GM12878 (cell line): ENCODE measurements at regions not wholly inside any gene's neighbourhood (a gene's known extent, or its start where the extent isn't known, plus 50 kb on each side); places are given as distances from the start of the nearest gene placed in this dataset.

ENCODE experiments used
- ATAC-seq: fragments of 200-7000 bp; cut with Tn5 transposase; 3 replicates; pipeline ENCODE4 v1.9.1; 2020; ENCODE audit warnings: mild to moderate bottlenecking, moderate library complexity
- BruUV-seq: library from RNA; stranded (reverse); fragments of 400-500 nt; replicated peaks from 2 replicates; lab custom pipeline; 2021; lab: Mats Ljungman, UMichigan
- CTCF ChIA-PET: fragments of 300-600 bp; sonication (Branson Sonifier 250); formaldehyde crosslinking; extraction: SDS; loops from one replicate; lab custom pipeline; 2021; ENCODE audit warnings: inconsistent platforms; lab: Yijun Ruan, JAX
- POLR2A ChIA-PET: fragments of 350-600 bp; formaldehyde crosslinking; extraction: SDS; loops from one replicate; lab custom pipeline; 2021; ENCODE audit warnings: inconsistent platforms; lab: Charles Lee
- RAD21 ChIA-PET: fragments of 300-600 bp; sonication (Branson Sonifier 250); formaldehyde crosslinking; loops from one replicate; lab custom pipeline; 2023; ENCODE audit warnings: antibody characterized with exemption; ENCODE audit not compliant: unreplicated experiment; lab: Charles Lee
- SMC1A ChIA-PET: fragments of 300-600 bp; sonication (Branson Sonifier 250); formaldehyde crosslinking; loops from one replicate; lab custom pipeline; 2023; ENCODE audit not compliant: unreplicated experiment, uncharacterized antibody; lab: Charles Lee
- DNase-seq: peaks from one replicate; pipeline ENCODE4 v3.0.0-alpha.2; 2011; ENCODE audit warnings: low read depth, low spot score
- FAIRE-seq: peaks from 3 replicates; lab custom pipeline; 2011; peaks lifted over from hg19 to GRCh38; lab: Jason Lieb, UNC
- H2AFZ ChIP-seq: 2 replicates; pipeline ENCODE4 v1.6.0; 2011; ENCODE audit warnings: low read depth, low read length, control low read depth; ENCODE audit not compliant: control insufficient read depth
- H3K27ac ChIP-seq: 2 replicates; pipeline ENCODE4 v1.5.1; 2011; ENCODE audit warnings: control low read depth; ENCODE audit not compliant: control insufficient read depth, insufficient read depth
- H3K27me3 ChIP-seq, 2 experiments: replicated peaks in 1 of 2; 2 replicates each; pipeline versions ENCODE4 v1.6.0 to v1.6.1; 2011; ENCODE audit warnings: low read length in 1 of 2; ENCODE audit not compliant: control insufficient read depth in 2 of 2, insufficient read depth in 2 of 2
- H3K36me3 ChIP-seq, 2 experiments: 2 replicates each; pipeline ENCODE4 v1.5.1; 2011; ENCODE audit warnings: low read length in 1 of 2; ENCODE audit not compliant: control insufficient read depth in 2 of 2, insufficient read depth in 2 of 2
- H3K4me1 ChIP-seq: 2 replicates; pipeline ENCODE4 v1.6.1; 2011; ENCODE audit warnings: mild to moderate bottlenecking, low read length, moderate library complexity, mixed read lengths; ENCODE audit not compliant: control insufficient read depth, insufficient read depth
- H3K4me2 ChIP-seq: 2 replicates; pipeline ENCODE4 v1.6.0; 2011; ENCODE audit warnings: control low read depth; ENCODE audit not compliant: control insufficient read depth, insufficient read depth
- H3K4me3 ChIP-seq: fragments of 200-600 bp; sonication (generic); 2 replicates; pipeline ENCODE4 v1.5.1; 2016
- H3K79me2 ChIP-seq: 2 replicates; pipeline ENCODE4 v1.6.0; 2011; ENCODE audit warnings: low read length; ENCODE audit not compliant: control insufficient read depth, insufficient read depth
- H3K9ac ChIP-seq: 2 replicates; pipeline ENCODE4 v1.8.0; 2011; ENCODE audit warnings: low read length, control low read depth, mixed read lengths; ENCODE audit not compliant: control insufficient read depth, insufficient read depth
- H3K9me3 ChIP-seq: replicated peaks from 3 replicates; pipeline ENCODE4 v1.5.1; 2011; ENCODE audit warnings: mild to moderate bottlenecking, low read length; ENCODE audit not compliant: control insufficient read depth, insufficient read depth
- H4K20me1 ChIP-seq: 2 replicates; pipeline ENCODE4 v1.6.0; 2011; ENCODE audit not compliant: control insufficient read depth, insufficient read depth
- BMI1 ChIP-seq: fragments of 450-650 bp; IDR thresholded peaks from 2 replicates; pipeline ENCODE4 v1.6.1; 2016; ENCODE audit warnings: mild to moderate bottlenecking, moderate library complexity, borderline replicate concordance
- CBFB ChIP-seq: IDR thresholded peaks from 2 replicates; pipeline ENCODE4 v1.6.1; 2016; ENCODE audit warnings: antibody characterized with exemption, low read depth
- CBX5 ChIP-seq: sonication (generic); IDR thresholded peaks from 2 replicates; pipeline ENCODE4 v1.6.1; 2016; ENCODE audit warnings: low read depth, moderate library complexity, mild to moderate bottlenecking, inconsistent platforms
- HSF1 ChIP-seq: fragments of 150-350 bp; IDR thresholded peaks from 2 replicates; pipeline ENCODE4 v1.6.1; 2014; ENCODE audit warnings: mild to moderate bottlenecking, low read depth, low read length
- IRF3 ChIP-seq: fragments of 450-650 bp; IDR thresholded peaks from 2 replicates; pipeline ENCODE4 v1.6.1; 2014; ENCODE audit warnings: mild to moderate bottlenecking
- KAT2A ChIP-seq: conservative IDR thresholded peaks from 2 replicates; pipeline ENCODE4 v1.6.1; 2011; ENCODE audit warnings: low read depth, low read length; ENCODE audit not compliant: control insufficient read depth
- POLR2A ChIP-seq: IDR thresholded peaks from 2 replicates; pipeline ENCODE4 v1.6.1; 2011; ENCODE audit warnings: low read depth, mild to moderate bottlenecking, low read length
- POU2F2 ChIP-seq: IDR thresholded peaks from 3 replicates; pipeline ENCODE4 v1.6.1; 2011; ENCODE audit warnings: low read depth, mild to moderate bottlenecking, low read length, borderline replicate concordance
- RFX5 ChIP-seq: IDR thresholded peaks from 2 replicates; pipeline ENCODE4 v1.6.1; 2011; ENCODE audit warnings: low read depth, low read length, improper control_type of control experiment
- SMAD5 ChIP-seq: IDR thresholded peaks from 2 replicates; pipeline ENCODE4 v1.6.1; 2016; ENCODE audit warnings: antibody characterized with exemption, low read depth
- SRF ChIP-seq, 2 experiments: IDR thresholded peaks; 2 replicates each; pipeline ENCODE4 v1.6.1; 2011; ENCODE audit warnings: low read depth in 2 of 2, low read length in 2 of 2, mild to moderate bottlenecking in 1 of 2, moderate library complexity in 1 of 2
- SUPT20H ChIP-seq: IDR thresholded peaks from 2 replicates; pipeline ENCODE4 v1.6.1; 2011; ENCODE audit warnings: low read depth, mild to moderate bottlenecking, low read length, moderate library complexity, borderline replicate concordance; ENCODE audit not compliant: control insufficient read depth
- TAF1 ChIP-seq: IDR thresholded peaks from 2 replicates; pipeline ENCODE4 v1.6.1; 2011; ENCODE audit warnings: mild to moderate bottlenecking, low read depth, low read length, borderline replicate concordance
- TBL1XR1 ChIP-seq: IDR thresholded peaks from 2 replicates; pipeline ENCODE4 v1.6.1; 2012; ENCODE audit warnings: low read depth, low read length, improper control_type of control experiment
- ZNF592 ChIP-seq: fragments of 450-650 bp; IDR thresholded peaks from 2 replicates; pipeline ENCODE4 v1.6.1; 2017; ENCODE audit warnings: mild to moderate bottlenecking, moderate library complexity
- WGBS: methylation state at CpG from one replicate; pipeline ENCODE4 v1.1.6; 2016; ENCODE audit warnings: low lambda C conversion rate; ENCODE audit not compliant: insufficient replicate concordance, insufficient coverage; ENCODE audit errors: missing lambda C conversion rate; 5-methylcytosine and 5-hydroxymethylcytosine counted together
- in situ Hi-C: fragments of 300-500 bp; cut with MboI; formaldehyde crosslinking; loops from 9 replicates; pipeline ENCODE4 v1.14.3; 2018; ENCODE audit warnings: mixed read lengths
- intact Hi-C: fragments of 100-400 bp; cut with micrococcal nuclease; formaldehyde crosslinking; loops from one replicate; pipeline ENCODE4 v1.14.2; 2022; ENCODE audit not compliant: unreplicated experiment

DNA sequence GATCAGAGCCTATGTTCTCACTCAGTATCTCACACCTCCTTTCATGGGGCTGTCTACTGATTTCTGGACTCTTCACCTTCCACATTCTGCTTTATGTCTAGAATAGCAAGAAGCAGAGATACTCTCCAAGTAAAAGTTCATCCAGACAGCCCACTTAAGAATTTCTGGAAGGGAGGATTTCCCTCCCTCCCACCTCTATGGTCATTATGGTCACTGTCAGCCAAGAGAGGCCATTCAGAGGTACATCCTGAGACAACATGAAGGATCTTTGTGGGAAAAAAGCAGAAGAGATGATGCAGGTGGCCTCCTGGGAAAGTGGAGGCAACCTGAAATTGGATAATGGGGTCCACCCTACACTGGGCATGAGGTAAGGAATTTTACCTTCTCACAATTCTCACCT is 179.5 kb upstream of the ZNF462 start (continued):
- TF ChIP-seq IRF3 (no peak), TBL1XR1 (no peak)

- SMC1A ChIA-PET: interaction anchor here (0.6 kb wide), 1 partner anchor 51 kb away, joined by 4 read pairs; no protein-coding TSS in a partner anchor
- in situ Hi-C loops: no loop called here
- H3K27me3 ChIP-seq: no peaks in the 10 kb centered on the region
- no peak overlapping the region for H2AFZ ChIP-seq
- RAD21 ChIA-PET: no interaction called here
- CTCF ChIA-PET: no interaction called here
- no peaks in the 10 kb centered on the region for H3K79me2 ChIP-seq
- no peaks in the 10 kb centered on the region for H3K9me3 ChIP-seq
- H3K4me1 ChIP-seq: no peaks in the 10 kb centered on the region
- H3K36me3 ChIP-seq: no peaks in the 10 kb centered on the region
- POLR2A ChIA-PET: no interaction called here
- ATAC-seq (no peak), DNase-seq (no peak), FAIRE-seq (no peak)
- no peaks in the 10 kb centered on the region for H4K20me1 ChIP-seq
- intact Hi-C loops: no loop called here
- no peak overlapping the region for H3K4me3 ChIP-seq
- H3K9ac ChIP-seq: no peak overlapping the region
- no peak overlapping the region for H3K27ac ChIP-seq
- BruUV-seq: no TSS peak
- no peak overlapping the region for H3K4me2 ChIP-seq
- 65% methylated on average over 11 of the region's 11 CpGs for WGBS
- TF ChIP-seq CBX5 (no peak), POU2F2 (no peak), SRF (IDR thresholded peaks at IDR 0.05; ENCODE audit: low read depth in 2 of 2, low read length in 2 of 2) (no peak), KAT2A (no peak), HSF1 (no peak), SMAD5 (no peak), ZNF592 (no peak), BMI1 (no peak), TBL1XR1 (no peak), CBFB (no peak), RFX5 (no peak), TAF1 (no peak), POLR2A (no peak), SUPT20H (no peak)
These were observed 177.8 kb upstream of the ZNF462 start for GRCh38 chr9:106684940-106685695.
